Hepatocyte (in vitro differentiated cells): ENCODE measurements at regions not wholly inside any gene's neighbourhood (a gene's known extent, or its start where the extent isn't known, plus 50 kb on each side); places are given as distances from the start of the nearest gene placed in this dataset.
A peak's percentile ranks its signal among the peaks of the same experiment; 100 is the strongest.

Experiments
- DNase-seq: peaks from one replicate; pipeline ENCODE4 v3.0.0-alpha.2; 2016; ENCODE audit warnings: low spot score
- H2AFZ ChIP-seq: fragments of 200-600 bp; sonication (generic); 2 replicates; pipeline ENCODE4 v1.6.0; 2016; ENCODE audit warnings: antibody characterized with exemption, mild to moderate bottlenecking
- H3K27ac ChIP-seq: fragments of 200-600 bp; sonication (generic); 2 replicates; pipeline ENCODE4 v1.5.1; 2016; ENCODE audit warnings: mild to moderate bottlenecking
- H3K27me3 ChIP-seq: fragments of 200-600 bp; sonication (generic); 2 replicates; pipeline ENCODE4 v1.6.1; 2016
- H3K36me3 ChIP-seq: fragments of 200-600 bp; sonication (generic); replicated peaks from 2 replicates; pipeline ENCODE4 v1.5.1; 2016; ENCODE audit warnings: low read depth; ENCODE audit not compliant: insufficient read depth
- H3K4me1 ChIP-seq: fragments of 200-600 bp; sonication (generic); 2 replicates; pipeline ENCODE4 v1.5.1; 2016; ENCODE audit warnings: mild to moderate bottlenecking, moderate library complexity; ENCODE audit not compliant: insufficient read depth
- H3K4me2 ChIP-seq: fragments of 200-600 bp; sonication (generic); 2 replicates; pipeline ENCODE4 v1.6.0; 2016
- H3K4me3 ChIP-seq: fragments of 200-600 bp; sonication (generic); 2 replicates; pipeline ENCODE4 v1.5.1; 2016; ENCODE audit warnings: mild to moderate bottlenecking
- H3K79me2 ChIP-seq: fragments of 200-600 bp; sonication (generic); 2 replicates; pipeline ENCODE4 v1.6.0; 2017; ENCODE audit warnings: mild to moderate bottlenecking
- H3K9me2 ChIP-seq: fragments of 200-600 bp; sonication (generic); replicated peaks from 2 replicates; pipeline ENCODE4 v1.6.0; 2017; ENCODE audit warnings: mild to moderate bottlenecking; ENCODE audit not compliant: insufficient read depth
- H3K9me3 ChIP-seq: fragments of 200-600 bp; sonication (generic); 2 replicates; pipeline ENCODE4 v1.5.1; 2016; ENCODE audit warnings: low read depth, mild to moderate bottlenecking
- H4K20me1 ChIP-seq: fragments of 200-600 bp; sonication (generic); 2 replicates; pipeline ENCODE4 v1.6.0; 2016; ENCODE audit warnings: mild to moderate bottlenecking; ENCODE audit not compliant: insufficient read depth, poor library complexity, severe bottlenecking
- CTCF ChIP-seq: fragments of 200-600 bp; sonication (generic); IDR thresholded peaks from 2 replicates; pipeline ENCODE4 v1.5.1; 2016; ENCODE audit warnings: antibody characterized with exemption, mild to moderate bottlenecking; ENCODE audit not compliant: poor library complexity
- EZH2 ChIP-seq: fragments of 200-600 bp; sonication (generic); IDR thresholded peaks from 2 replicates; pipeline ENCODE4 v1.6.1; 2016; ENCODE audit warnings: antibody characterized with exemption, mild to moderate bottlenecking, borderline replicate concordance
- EZH2phosphoT487 ChIP-seq: fragments of 200-600 bp; sonication (generic); IDR thresholded peaks from one replicate; pipeline ENCODE4 v1.6.1; 2018; ENCODE audit warnings: antibody characterized with exemption, mild to moderate bottlenecking, low read depth, moderate library complexity; ENCODE audit not compliant: unreplicated experiment, severe bottlenecking
- WGBS: methylation state at CpG from one replicate; pipeline ENCODE4 v1.1.6; 2016; ENCODE audit warnings: low lambda C conversion rate; ENCODE audit errors: missing lambda C conversion rate; 5-methylcytosine and 5-hydroxymethylcytosine counted together

GRCh38 chr3:191721990-191722389, 261.0 kb downstream of the PYDC2 start:
- no peaks in the 10 kb centered on the region for H4K20me1 ChIP-seq
- no peak overlapping the region for H3K27ac ChIP-seq
- no peak overlapping the region for H3K4me2 ChIP-seq
- H2AFZ ChIP-seq: no peak overlapping the region
- TF ChIP-seq EZH2phosphoT487 (no peak), CTCF (no peak), EZH2 (no peak)
- no peaks in the 10 kb centered on the region for H3K36me3 ChIP-seq
- H3K9me3 ChIP-seq: no peaks in the 10 kb centered on the region
- no peaks in the 10 kb centered on the region for H3K9me2 ChIP-seq
- no peaks in the 10 kb centered on the region for H3K79me2 ChIP-seq
- no peaks in the 10 kb centered on the region for H3K4me1 ChIP-seq
- peak; percentile 24 for DNase-seq
- no peaks in the 10 kb centered on the region for H3K27me3 ChIP-seq
- WGBS: 10% methylated on average over 1 of the region's 1 CpG
- H3K4me3 ChIP-seq: no peak overlapping the region

- whole genome bisulfite sequencing: 91% methylated on average over 1 of the region's 1 CpG
Observed at GRCh38 chr3:191727338-191727737, 266.4 kb downstream of the PYDC2 start.

GRCh38 chr3:191728186-191728585, 267.2 kb downstream of the PYDC2 start:
- no peak for DNase-seq
- no peak overlapping the region for H2AFZ ChIP-seq
- no peak for TF ChIP-seq EZH2
- no peak for TF ChIP-seq EZH2phosphoT487
- TF ChIP-seq CTCF: no peak

More at GRCh38 chr3:191727338-191727737, 266.4 kb downstream of the PYDC2 start:
- Histone ChIP-seq H3K36me3 (no peaks in the 10 kb centered on the region), H3K27ac (no peak overlapping the region), H3K9me3 (no peaks in the 10 kb centered on the region), H4K20me1 (no peaks in the 10 kb centered on the region), H3K4me3 (no peak overlapping the region), H3K27me3 (no peaks in the 10 kb centered on the region), H3K9me2 (no peaks in the 10 kb centered on the region), H3K79me2 (no peaks in the 10 kb centered on the region), H3K4me2 (no peak overlapping the region), H3K4me1 (no peaks in the 10 kb centered on the region), H2AFZ (no peak overlapping the region)
- TF ChIP-seq EZH2: no peak
- TF ChIP-seq CTCF: no peak
- no peak for TF ChIP-seq EZH2phosphoT487
- no peak for DNase-seq

GRCh38 chr3:191737742-191738141, 276.8 kb downstream of the PYDC2 start:
- H3K79me2 ChIP-seq: no peaks in the 10 kb centered on the region
- WGBS: 67% methylated on average over 1 of the region's 1 CpG

More at GRCh38 chr3:191728186-191728585, 267.2 kb downstream of the PYDC2 start:
- Histone ChIP-seq H3K27me3 (no peaks in the 10 kb centered on the region), H3K79me2 (no peaks in the 10 kb centered on the region), H3K4me2 (no peak overlapping the region), H3K4me3 (no peak overlapping the region), H3K9me3 (no peaks in the 10 kb centered on the region), H3K4me1 (no peaks in the 10 kb centered on the region), H4K20me1 (no peaks in the 10 kb centered on the region), H3K36me3 (no peaks in the 10 kb centered on the region), H3K27ac (no peak overlapping the region), H3K9me2 (no peaks in the 10 kb centered on the region)
- WGBS: 96% methylated on average over 1 of the region's 1 CpG

More at GRCh38 chr3:191737742-191738141, 276.8 kb downstream of the PYDC2 start:
- no peak for DNase-seq
- Histone ChIP-seq H3K4me1 (no peaks in the 10 kb centered on the region), H3K36me3 (no peaks in the 10 kb centered on the region), H3K27ac (no peak overlapping the region), H3K9me2 (no peaks in the 10 kb centered on the region), H3K27me3 (no peaks in the 10 kb centered on the region), H3K4me3 (no peak overlapping the region), H4K20me1 (no peaks in the 10 kb centered on the region), H3K4me2 (no peak overlapping the region), H3K9me3 (no peaks in the 10 kb centered on the region), H2AFZ (no peak overlapping the region)
- no peak for TF ChIP-seq EZH2phosphoT487
- TF ChIP-seq CTCF: no peak
- TF ChIP-seq EZH2: no peak
